Smooth muscle cell of the brain vasculature (primary cell): ENCODE measurements at regions not wholly inside any gene's neighbourhood (a gene's known extent, or its start where the extent isn't known, plus 50 kb on each side); places are given as distances from the start of the nearest gene placed in this dataset.
"Not testable (repeated sequence)": the region's sequence is repeated elsewhere in the genome, so short reads cannot be mapped to it uniquely, and the experiment has no call there.

Experiments
- DNase-seq: peaks from one replicate; pipeline ENCODE4 v3.0.0-alpha.2; 2012; ENCODE audit warnings: low read depth, low spot score

DNA sequence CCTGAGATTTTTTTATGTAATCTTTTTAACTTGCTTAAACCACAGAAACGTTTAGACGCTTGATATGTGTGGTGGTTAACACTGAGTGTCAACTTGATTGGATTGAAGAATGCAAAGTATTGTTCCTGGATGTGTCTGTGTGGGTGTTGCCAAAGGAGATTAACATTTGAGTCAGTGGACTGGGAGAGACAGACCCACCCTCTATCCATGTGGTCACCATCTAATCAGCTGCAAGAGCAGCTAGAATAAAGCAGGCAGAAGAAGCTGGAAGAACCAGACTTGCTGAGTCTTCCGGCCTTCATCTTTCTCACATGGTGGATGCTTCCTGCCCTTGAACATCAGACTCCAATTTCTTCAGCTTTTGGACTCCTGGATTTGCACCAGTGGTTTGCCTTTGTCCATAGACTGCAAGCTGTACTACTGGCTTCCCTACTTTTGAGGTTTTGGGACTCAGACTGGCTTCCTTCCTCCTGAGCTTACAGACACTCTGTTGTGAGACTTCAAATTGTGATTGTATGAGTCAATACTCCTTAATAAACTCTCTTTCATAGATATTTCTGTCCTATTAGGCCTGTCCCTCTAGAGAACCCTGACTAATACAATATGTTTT, 816.0 kb upstream of the CDH9 start:
- no peak for DNase-seq

DNA sequence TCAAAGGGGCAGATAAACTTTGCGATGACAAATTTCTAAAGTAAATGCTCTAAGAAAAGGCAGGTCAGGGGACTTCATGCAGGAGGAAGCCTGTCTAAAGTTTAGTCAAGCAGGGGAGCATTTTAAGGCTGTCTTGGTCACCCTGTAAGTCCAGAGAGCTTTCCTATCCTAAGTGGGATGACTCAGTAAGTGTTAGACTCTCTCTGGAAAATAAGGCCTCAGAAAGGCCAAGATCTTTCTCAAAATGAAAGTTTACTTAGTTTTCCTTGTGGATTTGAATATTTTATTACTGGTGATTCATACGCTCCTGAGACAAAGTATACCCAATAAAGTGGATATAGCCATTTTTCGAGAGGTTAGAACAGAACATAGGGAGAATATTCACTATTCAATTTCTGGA, 806.9 kb upstream of the CDH9 start:
- no peak for DNase-seq

DNA sequence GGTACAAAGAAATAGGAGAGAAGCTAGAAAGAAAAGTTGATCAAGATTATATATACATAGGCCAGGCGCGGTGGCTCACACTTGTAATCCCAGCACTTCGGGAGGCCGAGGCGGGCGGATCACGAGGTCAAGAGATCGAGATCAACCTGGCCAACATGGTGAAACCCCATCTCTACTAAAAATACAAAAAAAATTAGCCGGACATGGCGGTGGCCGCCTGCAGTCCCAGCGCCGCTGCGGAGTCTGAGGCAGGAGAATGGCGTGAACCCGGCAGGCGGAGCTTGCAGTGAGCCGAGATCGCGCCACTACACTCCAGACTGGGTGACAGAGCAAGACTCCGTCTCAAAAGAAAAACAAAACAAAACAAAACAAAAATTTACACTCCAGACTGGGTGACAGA, 798.3 kb upstream of the CDH9 start:
- DNase-seq = not testable (repeated sequence)

DNA sequence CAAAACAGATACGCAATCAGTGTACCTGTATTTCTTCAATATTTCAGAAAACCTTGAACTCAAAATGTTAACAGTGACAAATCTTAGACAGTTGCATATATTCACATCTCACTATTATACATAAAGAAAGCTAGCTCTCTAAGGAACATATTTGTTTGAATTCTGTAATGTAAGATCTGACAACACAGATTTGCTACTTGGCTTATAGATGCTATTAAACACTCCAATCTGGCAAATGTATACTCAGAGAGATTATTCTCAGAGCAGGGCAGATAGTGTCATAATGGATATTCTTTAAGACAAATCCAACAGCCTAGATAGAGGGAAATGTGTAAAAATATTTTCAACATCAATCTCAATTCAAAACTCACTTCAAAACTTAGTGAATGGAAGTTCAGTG, 794.5 kb upstream of the CDH9 start:
- no peak for DNase-seq

DNA sequence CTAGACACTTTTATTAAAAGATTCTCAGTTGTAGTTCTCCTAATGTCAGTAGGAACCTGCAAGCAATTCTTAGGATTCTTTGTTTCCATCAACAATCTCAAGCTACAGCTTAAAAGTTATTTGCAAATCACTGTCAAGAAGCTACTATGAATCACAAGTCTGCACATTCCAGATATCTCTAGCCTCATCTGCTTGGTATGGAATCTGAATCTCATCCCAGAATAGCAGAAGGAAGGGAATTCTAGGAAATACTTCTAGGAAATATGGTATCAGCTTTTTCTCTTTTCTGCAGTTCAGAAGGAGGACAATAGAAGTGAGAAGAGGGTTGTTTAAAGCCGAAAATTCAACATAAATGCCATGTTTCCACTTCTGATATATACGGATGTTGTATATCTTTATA, 792.2 kb upstream of the CDH9 start:
- no peak for DNase-seq

DNA sequence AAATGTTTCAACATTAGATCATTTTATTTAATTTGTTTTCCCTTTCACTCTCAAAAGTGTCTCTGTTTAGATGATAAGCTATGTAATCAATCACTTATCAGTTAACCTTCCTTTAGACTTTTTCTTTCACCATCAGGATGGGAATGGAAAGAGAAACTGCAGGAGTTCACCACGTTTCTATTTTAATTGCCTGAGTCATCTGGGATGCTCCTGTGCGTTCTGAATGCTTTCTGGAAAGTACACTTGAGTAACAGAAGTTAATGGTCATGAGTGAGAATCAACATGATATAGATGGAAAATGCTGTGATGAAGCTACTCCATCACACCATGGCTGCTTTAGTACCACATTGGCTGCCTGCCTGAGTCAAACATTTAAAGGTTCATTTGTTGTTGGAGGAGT, 783.3 kb upstream of the CDH9 start:
- DNase-seq = no peak

DNA sequence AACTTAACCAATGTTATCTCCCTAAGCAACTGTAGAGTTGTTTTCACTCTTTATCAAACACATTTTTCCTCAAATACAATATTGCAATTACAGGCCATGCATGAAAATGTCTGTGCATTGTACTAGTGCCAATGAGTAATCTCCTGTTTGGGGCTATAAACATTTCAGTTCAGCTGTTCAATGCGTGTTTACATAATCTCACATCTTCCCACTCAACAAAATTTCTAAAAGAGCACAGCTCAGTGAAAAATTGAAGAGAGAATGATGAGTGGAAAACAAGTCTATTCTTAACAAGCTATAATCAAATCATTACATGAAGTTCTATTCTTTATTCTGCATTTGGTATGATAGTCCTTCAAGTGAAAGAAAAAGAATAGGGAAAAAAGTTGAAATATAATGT, 780.5 kb upstream of the CDH9 start:
- DNase-seq = no peak

DNA sequence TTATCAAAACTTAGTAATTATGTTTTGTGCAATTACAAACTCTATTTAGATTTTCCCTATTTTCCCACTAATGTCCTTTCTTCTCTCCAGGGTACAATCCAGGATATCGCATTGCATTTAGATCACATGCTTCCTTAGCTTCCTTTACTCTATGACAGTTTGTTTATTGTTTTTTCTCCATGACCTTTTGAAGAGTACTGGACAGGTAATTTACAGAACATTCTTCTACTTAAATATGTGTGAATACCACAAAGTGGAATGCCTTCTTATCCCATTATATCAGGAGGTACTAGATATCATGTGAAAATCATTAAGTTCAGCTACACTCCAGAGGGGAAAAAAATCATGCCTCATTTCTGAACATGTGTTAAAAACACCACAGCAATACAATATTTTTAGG, 776.6 kb upstream of the CDH9 start:
- DNase-seq = no peak

DNA sequence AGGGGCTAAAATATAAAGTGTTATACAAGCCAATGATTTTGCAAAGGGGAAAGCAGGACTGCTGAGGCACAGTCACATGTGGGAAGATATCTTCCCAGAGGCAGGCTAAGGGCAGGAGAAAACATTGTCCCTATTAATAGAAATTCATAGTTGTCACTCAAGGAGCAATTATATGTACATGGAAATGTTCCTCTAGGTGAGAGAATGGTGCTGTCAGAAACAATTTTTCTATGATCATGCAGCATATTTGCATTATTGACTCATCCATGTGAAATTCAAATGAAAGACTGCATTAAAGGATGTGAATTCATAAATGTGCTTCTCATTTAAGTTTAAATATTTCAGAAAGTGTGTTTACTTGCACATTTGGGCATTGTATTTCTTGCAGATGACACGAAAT, 775.9 kb upstream of the CDH9 start:
- DNase-seq = no peak

DNA sequence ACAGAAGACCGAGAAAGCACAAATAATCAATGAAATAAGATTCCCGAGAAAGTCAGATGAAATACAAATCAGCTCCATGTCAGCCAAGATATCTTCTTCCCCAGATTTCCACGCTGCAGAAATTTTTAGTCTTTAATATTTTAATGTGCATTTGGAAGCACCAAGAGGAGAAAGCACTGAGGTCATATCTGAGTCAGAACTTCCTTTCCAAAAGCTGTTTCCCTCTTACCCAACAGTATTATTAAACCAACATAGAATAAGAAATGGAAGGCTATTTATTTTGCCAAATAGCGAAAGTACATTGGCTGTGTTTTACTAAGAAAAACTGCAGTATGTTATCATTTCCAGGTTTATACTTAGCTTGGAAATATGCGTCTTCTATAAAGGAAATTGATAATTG, 772.1 kb upstream of the CDH9 start:
- DNase-seq = no peak

DNA sequence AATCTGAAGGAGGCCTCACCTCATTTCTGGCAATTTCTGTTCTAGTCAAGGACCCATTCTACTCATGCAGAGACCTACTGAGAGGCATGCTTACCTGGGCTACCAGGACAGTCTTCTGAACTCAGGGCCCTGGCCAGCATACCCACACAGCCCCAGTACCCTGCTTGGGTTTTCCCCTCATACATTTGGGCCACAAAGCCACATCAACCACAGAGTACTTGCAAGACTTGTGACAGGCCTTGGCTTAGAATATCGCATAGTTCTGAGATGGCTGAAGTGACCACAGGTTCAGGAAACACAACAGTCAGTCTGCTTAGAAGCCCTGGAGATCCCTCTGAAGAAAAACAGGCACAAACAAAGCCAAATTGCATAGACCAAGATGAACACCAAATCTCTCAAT, 758.8 kb upstream of the CDH9 start:
- DNase-seq = no peak

DNA sequence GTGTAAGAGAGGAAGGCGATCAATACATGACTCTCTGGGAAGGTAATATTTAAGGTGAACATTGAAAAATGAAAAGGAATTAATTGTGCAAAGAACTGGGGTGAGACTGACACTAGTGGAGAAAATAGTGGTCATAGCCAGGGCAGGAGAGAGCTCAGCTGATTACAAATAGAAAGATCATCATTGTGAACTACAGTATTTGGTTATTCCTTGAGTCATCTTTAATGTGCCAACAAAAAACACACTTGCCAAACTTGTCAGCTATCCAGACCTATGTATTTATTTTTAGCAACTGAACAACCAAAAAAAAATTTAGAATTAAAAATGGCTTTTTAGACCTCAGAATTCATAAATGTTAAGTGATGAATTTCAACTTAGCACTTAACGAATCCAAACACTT, 749.8 kb upstream of the CDH9 start:
- no peak for DNase-seq

DNA sequence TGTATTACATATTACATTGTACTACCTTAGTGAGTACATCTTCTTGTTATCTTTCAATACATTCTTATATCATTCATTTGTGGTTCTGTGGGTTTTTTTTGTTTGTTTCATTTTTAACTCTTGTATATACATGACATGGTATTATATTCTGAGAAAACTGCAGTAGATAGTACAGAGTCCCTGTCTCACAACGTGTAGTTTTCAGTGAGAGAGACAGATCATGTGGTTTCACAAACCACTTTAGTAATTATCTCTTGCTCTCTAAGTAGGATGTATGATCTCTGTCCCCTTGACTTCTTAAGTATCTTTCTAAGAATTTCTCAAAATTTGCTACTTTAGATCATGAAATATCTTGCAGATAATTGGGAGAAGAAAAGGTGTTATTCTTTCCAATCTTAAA, 745.9 kb upstream of the CDH9 start:
- no peak for DNase-seq

DNA sequence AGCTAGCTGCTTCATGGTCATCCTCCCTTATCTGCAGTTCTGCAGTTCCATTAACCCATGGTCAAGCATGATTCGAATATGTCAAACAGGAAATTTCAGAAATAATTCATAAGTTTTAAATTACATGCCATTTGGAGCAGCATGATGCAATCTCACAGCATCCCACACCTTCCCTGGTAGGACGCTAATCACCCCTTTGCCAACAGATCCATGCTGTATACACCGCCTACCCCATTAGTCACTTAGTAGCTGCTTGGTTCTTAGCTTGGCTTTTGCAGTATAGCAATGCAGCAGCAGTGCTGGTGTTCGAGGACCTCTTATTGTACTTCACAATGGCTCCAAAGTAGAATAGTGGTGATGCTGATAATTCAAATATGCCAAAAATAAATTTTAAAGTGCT, 739.7 kb upstream of the CDH9 start:
- no peak for DNase-seq

DNA sequence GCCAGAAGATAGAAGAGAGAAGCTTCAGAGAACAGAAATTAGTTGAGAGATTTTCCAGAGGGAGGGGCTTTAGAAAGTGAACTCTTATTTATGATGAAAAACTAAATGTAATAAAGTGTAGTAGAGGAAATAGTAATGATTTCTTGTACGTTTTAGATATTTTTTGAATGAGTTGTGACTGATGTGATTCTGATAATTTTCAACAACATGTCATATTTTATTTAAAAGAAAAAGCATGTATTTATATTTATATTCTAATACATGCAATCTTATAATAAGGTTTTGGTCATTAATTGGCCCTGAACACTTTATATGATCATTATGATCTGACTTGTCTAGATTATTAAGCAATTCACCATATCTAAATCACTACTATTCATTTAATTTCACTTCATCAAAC, 735.2 kb upstream of the CDH9 start:
- DNase-seq = no peak

DNA sequence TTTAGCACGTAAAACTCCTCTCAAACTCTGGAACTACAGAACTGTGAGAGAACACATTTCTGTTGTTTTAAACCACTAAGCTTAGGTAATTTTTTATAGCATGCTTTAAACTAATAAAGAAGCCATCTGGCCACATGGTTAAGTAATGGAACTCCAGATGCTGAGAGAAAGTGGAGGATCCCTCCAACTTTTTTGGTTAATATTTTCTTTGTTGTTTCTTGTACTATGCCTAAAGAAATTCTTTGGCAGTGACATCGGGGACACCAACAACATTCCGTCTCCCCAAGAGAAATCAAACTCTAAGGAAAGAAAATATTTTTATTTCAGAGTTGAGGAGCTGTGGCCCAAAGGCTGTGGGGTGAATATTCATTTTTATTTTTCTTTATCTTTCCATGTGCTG, 734.8 kb upstream of the CDH9 start:
- no peak for DNase-seq

DNA sequence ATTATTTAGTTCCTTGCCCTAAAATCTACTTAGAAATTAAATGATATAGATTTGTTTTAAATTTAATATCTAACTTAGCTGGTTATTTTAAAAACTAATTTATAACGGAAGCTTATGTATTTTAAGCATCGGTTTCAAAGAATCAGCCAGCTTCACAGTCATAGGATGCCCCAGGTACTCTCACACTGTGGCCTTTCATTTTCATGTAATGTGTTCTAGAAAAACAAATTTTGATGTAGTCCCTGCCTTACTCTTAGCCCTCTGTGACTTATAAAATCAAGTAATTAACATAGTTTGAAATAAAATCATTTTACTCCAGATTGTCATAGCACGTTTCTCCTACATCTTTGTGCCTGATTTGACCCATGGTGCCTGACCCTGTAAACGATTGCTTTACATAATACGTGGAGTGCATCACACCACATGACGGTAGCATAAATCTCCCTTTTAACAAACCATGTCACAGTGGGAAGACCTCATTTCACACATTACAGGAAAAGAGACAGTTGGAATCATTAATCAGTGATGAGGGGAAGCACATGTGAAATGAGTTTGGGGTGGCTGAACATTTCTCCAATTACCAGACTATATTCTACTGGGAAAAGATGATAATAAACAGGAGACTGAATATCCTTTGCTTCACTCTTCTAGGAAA, 731.5 kb upstream of the CDH9 start:
- DNase-seq = no peak

DNA sequence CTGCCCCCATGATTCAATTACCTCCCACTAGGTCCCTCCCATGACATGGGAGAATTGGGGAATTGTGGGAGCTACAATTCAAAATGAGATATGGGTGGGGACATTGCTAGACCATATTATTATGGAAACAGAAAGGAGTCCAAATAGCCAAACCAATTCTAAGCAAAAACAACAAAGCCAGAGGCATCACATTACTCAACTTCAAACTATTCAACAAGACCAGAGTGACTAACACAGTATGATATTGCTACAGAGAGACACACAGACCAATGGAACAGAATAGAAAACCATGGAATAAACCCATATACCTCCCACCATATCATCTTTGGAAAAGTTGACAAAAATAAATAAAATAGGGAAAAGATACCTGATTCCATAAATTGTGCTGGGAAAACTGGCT, 710.5 kb upstream of the CDH9 start:
- DNase-seq = no peak

DNA sequence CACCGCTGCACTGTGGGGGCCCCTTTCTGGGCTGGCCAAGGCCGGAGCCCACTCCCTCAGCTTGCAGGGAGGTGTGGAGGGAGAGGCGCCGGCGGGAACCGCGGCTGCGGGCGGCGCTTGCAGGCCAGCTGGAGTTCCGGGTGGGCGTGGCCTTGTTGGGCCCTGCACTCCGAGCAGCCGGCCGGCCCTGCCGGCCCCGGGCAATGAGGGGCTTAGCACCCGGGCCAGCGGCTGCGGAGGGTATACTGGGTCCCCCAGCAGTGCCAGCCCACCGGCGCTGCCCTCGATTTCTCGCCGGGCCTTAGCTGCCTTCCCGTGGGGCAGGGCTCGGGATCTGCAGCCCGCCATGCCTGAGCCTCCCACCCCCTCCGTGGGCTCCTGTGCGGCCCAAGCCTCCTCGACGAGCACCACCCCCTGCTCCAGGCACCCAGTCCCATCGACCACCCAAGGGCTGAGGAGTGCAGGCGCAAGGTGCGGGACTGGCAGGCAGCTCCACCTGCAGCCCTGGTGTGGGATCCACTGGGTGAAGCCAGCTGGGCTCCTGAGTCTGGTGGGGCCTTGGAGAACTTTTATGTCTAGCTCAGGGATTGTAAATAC, 705.1 kb upstream of the CDH9 start:
- DNase-seq = not testable (repeated sequence)

DNA sequence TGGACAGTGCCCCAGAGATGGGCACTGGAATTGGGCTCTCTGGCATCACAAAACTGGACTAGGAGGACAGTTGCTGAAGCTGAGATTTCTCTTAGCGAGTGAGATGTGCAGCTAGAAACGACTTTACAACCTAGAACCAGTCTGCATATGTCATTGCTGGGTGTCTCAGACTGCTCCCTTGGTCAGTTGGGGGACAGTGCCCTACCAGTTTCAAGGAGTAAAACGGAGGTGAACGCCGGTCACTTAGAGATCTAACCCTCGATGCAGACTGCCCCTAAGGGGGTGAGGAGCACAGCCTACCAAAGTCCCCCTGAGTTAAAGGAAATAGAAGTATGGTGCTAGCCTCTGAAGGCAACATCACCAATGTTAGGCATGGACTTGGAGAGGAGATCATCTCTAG, 704.4 kb upstream of the CDH9 start:
- DNase-seq = no peak

DNA sequence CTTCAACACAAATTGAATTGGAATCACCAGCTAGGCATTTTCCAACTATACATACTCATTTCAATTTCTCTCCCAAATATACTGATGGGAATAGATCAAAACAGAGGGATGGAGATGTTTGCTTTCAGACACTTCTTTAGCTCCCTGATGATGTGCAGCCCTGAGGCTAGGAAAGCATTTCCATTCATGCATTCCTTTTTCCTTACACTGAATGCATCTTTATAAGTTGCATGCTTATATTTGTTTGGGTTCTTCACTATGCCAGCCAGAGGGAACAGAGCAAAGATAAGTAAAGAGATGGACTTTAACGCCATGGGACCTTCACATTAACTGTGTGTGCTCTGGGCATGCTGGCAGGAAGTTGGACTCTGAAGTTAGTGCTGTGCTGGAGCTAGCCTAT, 696.5 kb upstream of the CDH9 start:
- no peak for DNase-seq

DNA sequence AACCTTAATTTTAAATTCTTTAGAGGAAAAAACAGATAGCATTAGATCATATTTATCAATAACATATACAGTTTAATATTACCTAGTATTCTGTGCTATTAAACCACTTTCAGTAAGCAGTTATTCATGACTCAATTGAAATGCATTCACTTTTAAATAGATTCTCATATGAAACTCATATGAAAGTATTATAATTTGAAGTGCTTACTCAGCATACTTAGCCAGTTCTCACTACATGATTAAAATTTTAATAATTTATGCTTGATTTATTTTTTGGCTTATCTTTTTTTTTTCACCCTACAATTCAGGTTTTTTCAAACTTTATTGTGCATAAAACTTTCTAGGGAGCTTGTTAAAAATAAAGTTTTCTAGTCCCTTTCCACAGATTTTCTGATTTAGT, 694.9 kb upstream of the CDH9 start:
- DNase-seq = no peak

DNA sequence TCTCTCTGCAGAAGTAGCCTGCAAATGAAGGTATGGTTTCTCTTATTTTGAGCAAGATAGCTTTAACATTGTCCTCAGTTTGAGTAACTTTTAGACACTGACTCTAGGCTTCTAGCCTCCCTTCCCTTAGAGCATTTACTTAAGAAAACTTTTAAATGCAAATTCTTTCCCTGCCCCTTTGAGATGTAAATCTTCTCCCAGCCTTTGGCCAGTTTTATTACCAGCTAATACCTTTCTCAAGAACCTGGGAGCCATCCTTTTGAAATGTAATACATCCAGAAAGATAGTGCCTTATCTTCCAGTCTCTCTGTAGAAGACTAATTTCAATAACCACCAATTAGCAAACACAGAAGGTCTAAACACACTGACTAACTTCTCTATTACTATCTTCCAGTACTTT, 688.9 kb upstream of the CDH9 start:
- DNase-seq = no peak

DNA sequence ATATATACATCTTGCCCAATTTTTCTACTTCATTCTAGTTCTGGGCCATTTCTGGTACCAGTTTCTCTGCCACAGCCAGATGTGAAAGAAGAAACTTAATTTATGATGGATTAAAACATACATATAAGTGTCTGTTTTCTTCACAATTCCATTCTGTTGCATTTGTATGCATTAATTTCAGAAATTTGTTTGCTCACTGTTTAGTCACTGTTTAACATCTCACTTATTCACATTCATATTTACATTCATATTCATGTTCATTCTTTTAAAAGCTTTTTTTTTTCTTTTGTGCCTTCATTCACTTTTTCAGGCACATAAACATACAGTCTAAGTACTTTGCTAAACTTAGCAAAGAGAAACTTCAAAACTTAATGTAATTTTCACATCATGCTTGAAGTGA, 684.0 kb upstream of the CDH9 start:
- DNase-seq = no peak
